ENCODE measurements at regions not wholly inside any gene's neighbourhood (a gene's known extent, or its start where the extent isn't known, plus 50 kb on each side); places are given as distances from the start of the nearest gene placed in this dataset.

- Histone ChIP-seq H3K27ac (ENCODE audit: low read depth, low read length, poor library complexity, severe bottlenecking) (no peak overlapping the region), H4K20me1 (ENCODE audit: insufficient read depth, low read length) (no peaks in the 10 kb centered on the region), H3K4me3 (ENCODE audit: low read depth, low read length, poor library complexity, severe bottlenecking) (no peak overlapping the region), H2AFZ (ENCODE audit: low read length) (no peak overlapping the region), H3K36me3 (ENCODE audit: insufficient read depth, low read length) (no peaks in the 10 kb centered on the region), H3K4me2 (ENCODE audit: low read length) (no peak overlapping the region), H3K79me2 (ENCODE audit: insufficient read depth, low read depth, low read length) (no peaks in the 10 kb centered on the region), H3K4me1 (ENCODE audit: insufficient read depth, low read length, poor library complexity, severe bottlenecking) (no peaks in the 10 kb centered on the region), H3K9me3 (ENCODE audit: low read length) (no peaks in the 10 kb centered on the region), H3K9me2 (ENCODE audit: insufficient read depth, low read length) (no peaks in the 10 kb centered on the region)
- no TSS peak for BruUV-seq (replicated peaks)
- POLR2A ChIA-PET = interaction anchor here (0.6 to 0.7 kb wide), 4 partner anchors 24 to 272 kb away, joined by 3 to 5 read pairs (median 3); no protein-coding TSS in a partner anchor
- no peak for DNase-seq (ENCODE audit: low spot score)
- TF ChIP-seq CTCF (conservative IDR thresholded peaks at IDR 0.05; ENCODE audit: low read length) = no peak
- TF ChIP-seq EZH2phosphoT487 (IDR thresholded peaks at IDR 0.05; ENCODE audit: borderline replicate concordance, low read depth, low read length) = no peak
- CTCF ChIA-PET (ENCODE audit: unreplicated experiment) = no interaction called here
- intact Hi-C loops (cut with micrococcal nuclease; ENCODE audit: unreplicated experiment) = no loop called here
Observed at GRCh38 chr2:177074099-177074710, 138.4 kb upstream of the HNRNPA3 start.

GRCh38 chr2:177075254-177075653 is 137.3 kb upstream of the HNRNPA3 start:
- DNase-seq (ENCODE audit: low spot score) = no peak
- ChIA-PET POLR2A (no interaction called here), CTCF (ENCODE audit: unreplicated experiment) (no interaction called here)
- Histone ChIP-seq H3K79me2 (ENCODE audit: insufficient read depth, low read depth, low read length) (no peaks in the 10 kb centered on the region), H4K20me1 (ENCODE audit: insufficient read depth, low read length) (no peaks in the 10 kb centered on the region), H3K4me2 (ENCODE audit: low read length) (no peak overlapping the region), H3K36me3 (ENCODE audit: insufficient read depth, low read length) (no peaks in the 10 kb centered on the region), H3K9me2 (ENCODE audit: insufficient read depth, low read length) (no peaks in the 10 kb centered on the region), H3K4me1 (ENCODE audit: insufficient read depth, low read length, poor library complexity, severe bottlenecking) (no peaks in the 10 kb centered on the region), H3K27ac (ENCODE audit: low read depth, low read length, poor library complexity, severe bottlenecking) (no peak overlapping the region), H3K9me3 (ENCODE audit: low read length) (no peaks in the 10 kb centered on the region), H3K4me3 (ENCODE audit: low read depth, low read length, poor library complexity, severe bottlenecking) (no peak overlapping the region), H2AFZ (ENCODE audit: low read length) (no peak overlapping the region)
- BruUV-seq (replicated peaks) = no TSS peak
- TF ChIP-seq CTCF (conservative IDR thresholded peaks at IDR 0.05; ENCODE audit: low read length) = no peak
- TF ChIP-seq EZH2phosphoT487 (IDR thresholded peaks at IDR 0.05; ENCODE audit: borderline replicate concordance, low read depth, low read length) = no peak
- intact Hi-C loops (cut with micrococcal nuclease; ENCODE audit: unreplicated experiment) = no loop called here

- Histone ChIP-seq H3K27ac (ENCODE audit: low read depth, low read length, poor library complexity, severe bottlenecking) (no peak overlapping the region), H3K9me2 (ENCODE audit: insufficient read depth, low read length) (no peaks in the 10 kb centered on the region), H2AFZ (ENCODE audit: low read length) (no peak overlapping the region), H3K4me2 (ENCODE audit: low read length) (no peak overlapping the region), H3K9me3 (ENCODE audit: low read length) (no peaks in the 10 kb centered on the region), H3K36me3 (ENCODE audit: insufficient read depth, low read length) (no peaks in the 10 kb centered on the region), H3K79me2 (ENCODE audit: insufficient read depth, low read depth, low read length) (no peaks in the 10 kb centered on the region), H4K20me1 (ENCODE audit: insufficient read depth, low read length) (no peaks in the 10 kb centered on the region), H3K4me3 (ENCODE audit: low read depth, low read length, poor library complexity, severe bottlenecking) (no peak overlapping the region), H3K4me1 (ENCODE audit: insufficient read depth, low read length, poor library complexity, severe bottlenecking) (no peaks in the 10 kb centered on the region)
- ChIA-PET CTCF (ENCODE audit: unreplicated experiment) (no interaction called here), POLR2A (no interaction called here)
- no peak for DNase-seq (ENCODE audit: low spot score)
- no peak for TF ChIP-seq EZH2phosphoT487 (IDR thresholded peaks at IDR 0.05; ENCODE audit: borderline replicate concordance, low read depth, low read length)
- TF ChIP-seq CTCF (conservative IDR thresholded peaks at IDR 0.05; ENCODE audit: low read length) = no peak
- no TSS peak for BruUV-seq (replicated peaks)
- intact Hi-C loops (cut with micrococcal nuclease; ENCODE audit: unreplicated experiment) = no loop called here
Observed at GRCh38 chr2:177076636-177077179, 135.9 kb upstream of the HNRNPA3 start.
